PC-3 (cell line): ENCODE measurements at regions not wholly inside any gene's neighbourhood (a gene's known extent, or its start where the extent isn't known, plus 50 kb on each side); places are given as distances from the start of the nearest gene placed in this dataset.

ENCODE experiments used
- ATAC-seq: fragments of 200-7000 bp; cut with Tn5 transposase; 2 replicates; pipeline ENCODE4 v1.9.1; 2020; ENCODE audit warnings: mild to moderate bottlenecking, moderate library complexity
- BruUV-seq: library from RNA; stranded (reverse); fragments of 400-500 nt; replicated peaks from 2 replicates; lab custom pipeline; 2021; lab: Mats Ljungman, UMichigan
- CTCF ChIA-PET: fragments of 300-600 bp; sonication (Branson Sonifier 250); formaldehyde crosslinking; loops from one replicate; lab custom pipeline; 2022; ENCODE audit warnings: antibody characterized with exemption; lab: Charles Lee
- POLR2A ChIA-PET: fragments of 300-600 bp; sonication (Branson Sonifier 250); formaldehyde crosslinking; loops from one replicate; lab custom pipeline; 2022; ENCODE audit warnings: antibody characterized with exemption; ENCODE audit not compliant: unreplicated experiment; lab: Charles Lee
- DNase-seq: peaks from one replicate; pipeline ENCODE4 v3.0.0-alpha.2; 2015
- H2AFZ ChIP-seq: fragments of 300-600 bp; sonication (generic); 2 replicates; pipeline ENCODE4 v1.6.0; 2016; ENCODE audit warnings: antibody characterized with exemption, low read length
- H3F3A ChIP-seq: fragments of 300-600 bp; sonication (generic); one replicate; pipeline ENCODE4 v1.6.0; 2017; ENCODE audit warnings: antibody characterized with exemption, low read length, control low read depth, mild to moderate bottlenecking; ENCODE audit not compliant: unreplicated experiment
- H3K27ac ChIP-seq: fragments of 300-600 bp; sonication (generic); 2 replicates; pipeline ENCODE4 v1.5.1; 2016; ENCODE audit warnings: mild to moderate bottlenecking, low read length
- H3K27me3 ChIP-seq: fragments of 300-600 bp; sonication (generic); 2 replicates; pipeline ENCODE4 v1.6.1; 2016; ENCODE audit warnings: low read length, mixed read lengths
- H3K36me3 ChIP-seq: fragments of 300-600 bp; sonication (generic); 2 replicates; pipeline ENCODE4 v1.6.1; 2016; ENCODE audit warnings: low read depth, mixed run types, low read length, mixed read lengths
- H3K4me1 ChIP-seq: fragments of 300-600 bp; sonication (generic); 2 replicates; pipeline ENCODE4 v1.5.1; 2016; ENCODE audit warnings: low read length; ENCODE audit not compliant: insufficient read depth
- H3K4me2 ChIP-seq: fragments of 300-600 bp; sonication (generic); 2 replicates; pipeline ENCODE4 v1.6.0; 2016; ENCODE audit warnings: low read length
- H3K4me3 ChIP-seq: fragments of 300-600 bp; sonication (generic); 2 replicates; pipeline ENCODE4 v1.5.1; 2016; ENCODE audit warnings: mild to moderate bottlenecking, low read length, mixed read lengths
- H3K79me2 ChIP-seq: fragments of 300-600 bp; sonication (generic); 2 replicates; pipeline ENCODE4 v1.6.1; 2017; ENCODE audit warnings: low read length, mixed read lengths
- H3K9ac ChIP-seq: fragments of 300-600 bp; sonication (generic); 2 replicates; pipeline ENCODE4 v1.6.0; 2016; ENCODE audit warnings: mild to moderate bottlenecking, low read length
- H3K9me2 ChIP-seq: fragments of 300-600 bp; sonication (generic); replicated peaks from 2 replicates; pipeline ENCODE4 v1.6.1; 2016; ENCODE audit warnings: mixed run types, low read length, mixed read lengths
- H3K9me3 ChIP-seq: fragments of 300-600 bp; sonication (generic); 2 replicates; pipeline ENCODE4 v1.6.1; 2016; ENCODE audit warnings: low read length, mixed read lengths
- H4K20me1 ChIP-seq: fragments of 300-600 bp; sonication (generic); 2 replicates; pipeline ENCODE4 v1.6.1; 2016; ENCODE audit warnings: low read length, mixed read lengths
- CTCF ChIP-seq: fragments of 300-600 bp; sonication (generic); conservative IDR thresholded peaks from 2 replicates; pipeline ENCODE4 v1.5.1; 2017; ENCODE audit warnings: antibody characterized with exemption, low read depth, mild to moderate bottlenecking, low read length
- EZH2 ChIP-seq: fragments of 300-600 bp; sonication (generic); IDR thresholded peaks from one replicate; pipeline ENCODE4 v1.6.1; 2017; ENCODE audit warnings: antibody characterized with exemption, mild to moderate bottlenecking, low read length; ENCODE audit not compliant: unreplicated experiment
- EZH2phosphoT487 ChIP-seq: fragments of 300-600 bp; sonication (generic); IDR thresholded peaks from 2 replicates; pipeline ENCODE4 v1.6.1; 2018; ENCODE audit warnings: mild to moderate bottlenecking, antibody characterized with exemption, low read length, borderline replicate concordance
- intact Hi-C: fragments of 100-400 bp; cut with micrococcal nuclease; formaldehyde crosslinking; loops from 2 replicates; pipeline ENCODE4 v1.9.0; 2023

GRCh38 chr14:60573943-60574495 is 65.1 kb downstream of the SIX6 start:
- Histone ChIP-seq H3K36me3 (no peaks in the 10 kb centered on the region), H3K4me3 (no peak overlapping the region), H3K27me3 (no peaks in the 10 kb centered on the region), H3K27ac (no peak overlapping the region), H2AFZ (no peak overlapping the region), H3K4me2 (no peak overlapping the region), H3K4me1 (no peaks in the 10 kb centered on the region), H3K9me2 (no peaks in the 10 kb centered on the region), H3K9me3 (no peaks in the 10 kb centered on the region), H3K79me2 (no peaks in the 10 kb centered on the region), H3K9ac (no peak overlapping the region), H4K20me1 (no peaks in the 10 kb centered on the region), H3F3A (no peaks in the 10 kb centered on the region)
- BruUV-seq = no TSS peak
- DNase-seq = no peak
- intact Hi-C loops = no loop called here
- no peak for TF ChIP-seq CTCF
- no peak for TF ChIP-seq EZH2
- TF ChIP-seq EZH2phosphoT487 = no peak
- no peak for ATAC-seq
- CTCF ChIA-PET = no interaction called here
- POLR2A ChIA-PET = no interaction called here

DNA sequence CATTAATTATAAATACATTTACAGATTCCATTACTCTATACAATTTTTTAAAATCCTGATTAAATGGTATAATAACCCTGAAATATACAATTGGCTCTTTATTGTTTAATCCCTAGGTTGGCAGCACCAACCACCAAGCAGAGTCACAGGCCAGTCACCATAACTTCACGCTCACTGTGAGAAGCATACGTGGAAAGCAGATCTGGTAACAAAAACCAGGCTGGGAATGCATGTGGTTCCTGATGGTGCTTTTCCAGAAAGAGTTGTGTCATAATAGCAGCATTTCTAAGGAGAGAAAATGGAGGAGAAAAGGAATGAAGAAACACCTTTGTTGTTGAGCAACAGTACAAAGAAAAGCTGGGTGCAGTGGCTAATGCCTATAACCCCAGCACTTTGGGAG is 66.1 kb downstream of the SIX6 start:
- ATAC-seq (no peak), DNase-seq (no peak)
- no peak overlapping the region for H3K4me2 ChIP-seq
- CTCF ChIA-PET = no interaction called here
- no peak for TF ChIP-seq EZH2
- no peaks in the 10 kb centered on the region for H3K4me1 ChIP-seq
- no peaks in the 10 kb centered on the region for H3F3A ChIP-seq
- H2AFZ ChIP-seq = no peak overlapping the region
- no peaks in the 10 kb centered on the region for H3K79me2 ChIP-seq
- H3K4me3 ChIP-seq = no peak overlapping the region
- H3K27ac ChIP-seq = no peak overlapping the region
- no TSS peak for BruUV-seq
- no peaks in the 10 kb centered on the region for H3K27me3 ChIP-seq
- no peaks in the 10 kb centered on the region for H4K20me1 ChIP-seq
- H3K9me2 ChIP-seq = no peaks in the 10 kb centered on the region
- no peaks in the 10 kb centered on the region for H3K36me3 ChIP-seq
- H3K9me3 ChIP-seq = no peaks in the 10 kb centered on the region
- H3K9ac ChIP-seq = no peak overlapping the region
- POLR2A ChIA-PET = no interaction called here
- intact Hi-C loops = no loop called here

GRCh38 chr14:60585676-60586075 is 63.6 kb downstream of the SIX1 start:
- no peaks in the 10 kb centered on the region for H3K36me3 ChIP-seq
- no peaks in the 10 kb centered on the region for H4K20me1 ChIP-seq
- no peak overlapping the region for H2AFZ ChIP-seq
- TF ChIP-seq EZH2phosphoT487 (no peak), CTCF (no peak), EZH2 (no peak)
- DNase-seq = no peak
- no peak for ATAC-seq
- intact Hi-C loops = no loop called here
- H3K4me3 ChIP-seq = no peak overlapping the region
- no peaks in the 10 kb centered on the region for H3K9me3 ChIP-seq
- no peaks in the 10 kb centered on the region for H3K79me2 ChIP-seq
- BruUV-seq = no TSS peak
- no peaks in the 10 kb centered on the region for H3K27me3 ChIP-seq
- H3K4me1 ChIP-seq = no peaks in the 10 kb centered on the region
- POLR2A ChIA-PET = no interaction called here
- no peaks in the 10 kb centered on the region for H3F3A ChIP-seq
- no peak overlapping the region for H3K9ac ChIP-seq
- H3K27ac ChIP-seq = no peak overlapping the region
- H3K4me2 ChIP-seq = no peak overlapping the region
- no peaks in the 10 kb centered on the region for H3K9me2 ChIP-seq
- CTCF ChIA-PET = no interaction called here
